Astrocyte (in vitro differentiated cells and primary cell): ENCODE measurements at regions not wholly inside any gene's neighbourhood (a gene's known extent, or its start where the extent isn't known, plus 50 kb on each side); places are given as distances from the start of the nearest gene placed in this dataset.

ENCODE experiments used
- EZH2 ChIP-seq: IDR thresholded peaks from 2 replicates; pipeline ENCODE4 v1.6.1; 2012; ENCODE audit warnings: mild to moderate bottlenecking, low read length, inconsistent platforms; ENCODE audit not compliant: insufficient read depth
- TF ChIP-seq, protein P1 (sequence below): IDR thresholded peaks from 2 replicates; pipeline ENCODE4 v1.5.1; 2011; ENCODE audit warnings: low read depth, mild to moderate bottlenecking, inconsistent platforms, low read length, moderate library complexity; ENCODE audit not compliant: insufficient read depth

DNA sequence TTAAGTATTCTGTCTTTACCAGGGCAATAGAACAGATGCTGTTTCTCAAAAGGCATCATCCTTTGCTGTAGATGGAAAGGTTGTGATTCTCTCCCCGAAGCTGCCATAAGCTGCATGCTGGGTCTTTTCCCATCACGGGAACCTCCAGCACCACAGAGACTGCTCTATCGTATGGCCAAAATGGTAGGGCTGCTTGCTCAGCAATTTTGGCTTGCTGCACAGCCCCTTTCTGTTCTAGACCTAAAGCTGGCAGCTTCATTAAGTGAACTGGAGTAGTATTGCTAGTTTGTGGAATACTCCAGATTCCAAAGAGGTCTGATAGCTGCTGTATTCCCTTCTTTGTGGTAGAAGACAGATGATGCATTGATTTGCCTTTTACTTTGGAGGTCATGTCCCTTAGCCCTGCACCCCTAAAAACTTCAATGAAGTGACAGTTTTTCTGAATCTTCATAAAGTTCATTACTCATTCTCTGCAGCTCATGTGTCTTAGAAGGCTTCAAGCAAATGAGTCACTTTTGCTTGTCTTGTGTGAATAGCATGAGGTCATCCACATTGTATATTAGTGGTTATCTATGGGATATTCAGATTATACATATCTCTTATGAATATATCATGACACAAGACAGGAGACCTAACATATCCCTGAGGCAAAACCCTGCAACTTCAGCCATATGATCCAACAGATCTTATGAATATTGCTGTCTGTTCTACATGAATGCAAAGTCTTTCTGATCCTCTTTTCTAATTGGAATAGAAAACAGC is 245.3 kb downstream of the FAM76B start:
- TF ChIP-seq, protein P1, sequence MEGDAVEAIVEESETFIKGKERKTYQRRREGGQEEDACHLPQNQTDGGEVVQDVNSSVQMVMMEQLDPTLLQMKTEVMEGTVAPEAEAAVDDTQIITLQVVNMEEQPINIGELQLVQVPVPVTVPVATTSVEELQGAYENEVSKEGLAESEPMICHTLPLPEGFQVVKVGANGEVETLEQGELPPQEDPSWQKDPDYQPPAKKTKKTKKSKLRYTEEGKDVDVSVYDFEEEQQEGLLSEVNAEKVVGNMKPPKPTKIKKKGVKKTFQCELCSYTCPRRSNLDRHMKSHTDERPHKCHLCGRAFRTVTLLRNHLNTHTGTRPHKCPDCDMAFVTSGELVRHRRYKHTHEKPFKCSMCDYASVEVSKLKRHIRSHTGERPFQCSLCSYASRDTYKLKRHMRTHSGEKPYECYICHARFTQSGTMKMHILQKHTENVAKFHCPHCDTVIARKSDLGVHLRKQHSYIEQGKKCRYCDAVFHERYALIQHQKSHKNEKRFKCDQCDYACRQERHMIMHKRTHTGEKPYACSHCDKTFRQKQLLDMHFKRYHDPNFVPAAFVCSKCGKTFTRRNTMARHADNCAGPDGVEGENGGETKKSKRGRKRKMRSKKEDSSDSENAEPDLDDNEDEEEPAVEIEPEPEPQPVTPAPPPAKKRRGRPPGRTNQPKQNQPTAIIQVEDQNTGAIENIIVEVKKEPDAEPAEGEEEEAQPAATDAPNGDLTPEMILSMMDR: no peak
- TF ChIP-seq EZH2: no peak
